NCI-H1092 treated with DMSO at 0.1 percent for 48 hours (cell line): ENCODE measurements at regions not wholly inside any gene's neighbourhood (a gene's known extent, or its start where the extent isn't known, plus 50 kb on each side); places are given as distances from the start of the nearest gene placed in this dataset.
"Not testable (repeated sequence)": the region's sequence is repeated elsewhere in the genome, so short reads cannot be mapped to it uniquely, and the experiment has no call there.

Experiments used
- DNase-seq: peaks from one replicate; lab custom pipeline; 2025; lab: John Stamatoyannopoulos, UW

DNA sequence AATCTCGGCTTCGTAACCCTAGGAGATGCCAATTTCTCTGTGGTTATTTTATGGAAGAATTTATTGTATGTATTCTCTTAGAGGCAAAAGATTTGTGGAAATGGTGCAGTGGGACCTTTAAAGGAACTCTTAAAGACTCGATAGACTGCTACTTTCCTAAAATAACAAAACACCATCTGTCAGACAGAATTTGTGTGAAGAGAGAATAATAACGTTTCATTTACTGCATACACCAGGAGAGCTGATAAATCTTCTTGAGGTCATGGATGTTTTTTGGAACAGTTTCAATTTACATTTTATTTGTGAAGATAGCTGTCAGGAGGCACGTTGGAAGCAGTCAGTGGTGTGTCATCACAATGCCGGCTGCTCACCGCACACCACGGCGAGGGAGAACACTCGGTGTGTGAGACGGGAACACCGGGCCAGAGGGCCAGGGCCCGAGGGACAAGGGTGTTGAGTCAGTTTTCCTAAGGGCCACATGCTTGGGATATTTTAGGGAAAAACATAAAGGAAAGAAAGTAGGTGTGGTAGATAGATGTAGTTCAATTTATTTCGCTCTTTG lies 1681.0 kb upstream of the DDX18 start:
- DNase-seq = no peak

- DNase-seq = no peak
Measured at GRCh38 chr2:116141891-116142474, 1672.5 kb upstream of the DDX18 start.

DNA sequence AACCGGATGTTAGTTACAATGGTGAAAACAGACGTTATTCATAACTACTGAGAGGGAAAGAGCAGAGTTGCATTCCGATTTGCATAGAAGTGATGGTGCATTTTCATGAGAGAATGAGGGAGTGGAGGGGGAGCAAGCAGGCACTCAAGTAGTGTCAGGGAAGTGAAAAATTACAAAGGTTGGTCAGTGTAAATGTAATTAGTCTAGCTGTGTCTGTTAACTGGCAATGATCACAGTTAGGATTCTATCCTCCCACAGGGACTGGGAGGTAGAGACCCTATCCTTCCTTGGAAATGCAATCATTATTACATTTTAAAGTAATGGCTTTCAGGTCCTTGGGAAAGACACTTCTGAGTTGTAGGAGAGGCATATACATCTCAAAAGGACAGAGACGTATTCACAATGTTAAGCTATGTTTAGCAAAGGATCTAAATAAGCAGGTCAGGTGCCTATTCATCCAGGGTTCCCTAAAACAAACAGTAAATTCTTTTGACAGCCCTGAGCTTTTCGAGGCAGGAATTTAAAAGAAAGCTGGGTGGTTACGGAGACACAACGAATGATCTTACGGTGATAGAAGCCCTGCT lies 1671.8 kb upstream of the DDX18 start:
- DNase-seq = no peak

DNA sequence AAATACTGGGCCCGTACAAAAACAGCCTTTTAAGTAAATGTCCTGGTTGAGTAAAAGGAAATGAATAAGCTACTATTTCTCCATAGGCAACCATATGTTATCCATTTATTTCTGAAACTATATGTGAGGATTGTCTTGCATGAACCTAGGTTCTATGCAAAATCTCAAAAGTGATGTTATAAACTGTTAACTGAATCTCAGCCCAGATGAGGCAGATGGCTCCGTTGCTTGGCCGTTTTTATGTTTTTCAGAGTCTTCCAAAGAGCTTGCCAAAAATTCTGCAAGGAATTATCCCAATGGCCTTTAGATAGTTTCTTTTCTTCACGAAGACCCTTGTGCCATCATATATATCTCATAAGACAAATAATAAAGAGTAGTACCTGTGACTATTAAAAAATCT lies 1669.5 kb upstream of the DDX18 start:
- no peak for DNase-seq

DNA sequence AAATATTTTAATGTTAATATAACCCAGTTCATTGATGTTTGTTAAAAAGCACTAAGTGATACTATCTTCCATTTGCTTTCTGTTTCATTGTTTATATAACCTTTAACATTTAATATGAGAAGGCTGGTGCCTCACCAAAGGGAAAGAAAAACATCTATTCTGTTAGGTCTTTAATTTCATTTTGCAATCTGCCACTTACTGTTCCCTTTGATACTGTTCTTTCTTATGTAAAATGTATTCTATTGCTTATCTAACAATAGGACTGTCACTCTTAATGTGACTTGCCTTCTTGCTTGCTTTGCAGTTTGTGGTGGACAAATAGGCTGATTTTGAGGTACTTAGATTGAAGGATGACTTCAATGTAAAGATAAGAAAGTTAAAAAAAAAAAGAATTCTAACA lies 1666.1 kb upstream of the DDX18 start:
- DNase-seq = no peak

DNA sequence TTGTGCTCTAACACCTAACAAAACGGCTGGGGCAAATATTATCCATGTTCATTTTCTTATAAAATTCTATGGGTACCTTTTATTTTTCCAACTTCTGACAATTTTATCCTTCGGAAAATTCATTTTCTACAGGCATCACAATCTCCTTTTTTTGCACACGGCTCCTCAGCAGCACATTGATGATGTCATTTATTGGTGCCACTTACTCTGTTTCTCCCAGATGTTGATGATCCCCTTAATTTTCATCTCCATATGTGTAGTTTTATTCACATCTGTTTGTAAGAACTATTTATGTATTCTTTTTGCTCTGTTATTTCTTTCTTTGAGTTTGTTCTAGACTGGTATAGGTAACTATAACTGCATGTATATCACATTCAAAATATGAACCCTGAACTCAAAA lies 1660.8 kb upstream of the DDX18 start:
- DNase-seq = no peak

DNA sequence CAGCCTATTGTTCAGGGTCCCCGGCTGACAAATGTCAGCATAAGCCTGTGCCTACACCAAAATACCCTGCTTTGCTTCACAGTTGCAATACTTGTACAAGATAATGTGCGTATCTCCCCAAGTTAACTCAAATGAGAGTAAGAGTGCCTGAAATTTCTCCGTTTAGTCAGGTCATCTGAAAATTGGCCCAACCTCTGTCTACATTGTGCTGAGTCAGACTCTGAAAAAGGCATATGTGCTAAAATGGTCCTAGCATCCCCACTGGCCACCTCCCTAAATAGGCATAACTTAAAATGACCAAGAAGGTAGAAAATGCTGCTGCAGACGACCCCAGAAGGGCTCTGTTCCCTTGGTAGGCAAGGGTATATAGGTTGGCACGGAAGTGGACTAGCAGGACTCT lies 1653.8 kb upstream of the DDX18 start:
- no peak for DNase-seq

- DNase-seq = no peak
Measured at GRCh38 chr2:116162395-116162794, 1652.1 kb upstream of the DDX18 start.

DNA sequence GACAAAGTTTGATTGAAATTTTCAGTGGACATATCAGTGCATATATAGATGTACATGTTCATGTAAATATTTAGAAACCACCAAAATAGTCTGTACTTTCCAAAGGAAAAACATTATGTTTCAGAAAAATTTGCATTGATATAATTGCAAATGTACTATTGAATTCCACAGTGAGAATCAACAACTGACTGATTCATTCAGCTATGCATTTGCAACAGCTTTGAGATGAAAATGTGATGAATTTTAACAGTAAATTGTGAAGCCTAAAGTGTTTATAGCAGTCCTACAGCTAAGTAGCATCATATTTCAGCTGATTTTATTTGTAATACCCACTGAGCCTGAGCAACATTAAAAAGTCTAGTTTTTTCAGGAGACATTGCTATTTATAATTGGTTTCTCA lies 1647.4 kb upstream of the DDX18 start:
- DNase-seq = no peak

GRCh38 chr2:116180072-116180471 lies 1634.4 kb upstream of the DDX18 start:
- no peak for DNase-seq

DNA sequence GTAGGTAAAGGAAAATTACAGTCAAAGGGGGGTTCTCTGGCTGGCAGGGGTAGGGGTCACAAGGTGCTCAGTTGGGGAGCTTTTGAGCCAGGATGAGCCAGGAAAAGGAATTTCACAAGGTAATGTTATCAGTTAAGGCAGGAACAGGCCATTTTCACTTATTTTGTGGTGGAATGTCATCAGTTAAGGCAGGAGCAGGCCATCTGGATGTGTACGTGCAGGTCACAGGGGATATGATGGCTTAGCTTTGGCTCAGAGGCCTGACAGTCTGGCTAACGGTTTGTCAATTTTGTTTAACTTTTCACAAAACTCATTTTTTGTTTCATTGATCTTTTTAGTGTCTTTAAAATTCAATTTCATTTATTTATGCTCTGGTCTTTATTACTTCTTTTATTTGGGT lies 1623.8 kb upstream of the DDX18 start:
- DNase-seq = not testable (repeated sequence)

- no peak for DNase-seq
Measured at GRCh38 chr2:116200086-116200485, 1614.4 kb upstream of the DDX18 start.

DNA sequence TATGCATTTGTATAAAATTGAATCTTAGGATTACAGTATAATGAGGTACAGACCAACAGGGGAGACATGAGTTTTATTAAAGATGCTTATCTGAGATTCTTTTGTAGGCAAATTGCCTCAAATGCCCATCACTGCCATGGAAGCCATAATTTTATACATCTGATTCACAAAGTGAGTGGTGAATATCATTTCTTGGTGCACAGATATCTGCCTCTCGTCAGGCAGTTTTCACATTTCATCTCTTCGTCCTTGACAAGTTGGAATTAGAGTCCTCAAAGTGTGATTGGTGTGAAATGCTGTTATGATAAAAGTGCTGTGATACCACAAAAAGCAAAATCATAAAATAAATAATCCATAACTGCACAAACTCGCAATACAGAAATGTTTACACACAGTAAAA lies 1602.8 kb upstream of the DDX18 start:
- no peak for DNase-seq

DNA sequence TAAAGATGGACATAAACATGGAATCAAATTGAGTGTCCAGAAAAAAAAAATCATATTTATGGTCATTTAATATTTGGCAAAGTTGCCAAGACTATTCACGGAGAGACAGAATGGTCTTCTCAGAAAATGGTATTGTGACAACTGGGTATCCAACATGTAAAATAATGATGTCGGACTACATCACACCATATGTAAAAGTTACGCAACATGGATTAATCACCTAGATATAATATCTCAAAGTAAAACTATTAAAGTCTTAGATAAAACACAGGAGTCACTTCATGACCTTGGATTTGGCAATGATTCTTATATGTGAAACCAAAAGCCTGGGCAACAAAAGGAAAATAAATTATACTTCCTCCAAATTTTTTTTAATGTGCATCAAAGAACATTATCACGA lies 1591.7 kb upstream of the DDX18 start:
- DNase-seq = no peak

DNA sequence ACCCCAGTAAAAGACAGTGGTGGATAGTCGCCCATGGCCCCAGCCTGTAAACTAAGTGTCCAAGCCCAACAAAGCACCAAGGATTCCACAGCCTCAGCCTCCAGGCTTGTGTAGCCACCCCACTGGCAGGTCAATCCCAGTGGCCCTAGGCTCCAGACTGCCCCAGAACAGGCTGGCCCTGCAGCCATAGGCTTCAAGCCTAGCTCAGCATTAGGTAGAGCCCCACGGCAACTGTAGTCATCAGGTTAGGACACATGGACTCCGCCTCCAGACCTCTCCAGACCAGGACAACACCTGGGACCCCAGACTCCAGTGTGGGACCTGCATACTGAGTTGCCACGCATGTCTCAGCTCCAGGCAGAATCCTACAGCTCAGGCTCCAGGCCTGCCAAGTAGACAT lies 1590.6 kb upstream of the DDX18 start:
- no peak for DNase-seq

DNA sequence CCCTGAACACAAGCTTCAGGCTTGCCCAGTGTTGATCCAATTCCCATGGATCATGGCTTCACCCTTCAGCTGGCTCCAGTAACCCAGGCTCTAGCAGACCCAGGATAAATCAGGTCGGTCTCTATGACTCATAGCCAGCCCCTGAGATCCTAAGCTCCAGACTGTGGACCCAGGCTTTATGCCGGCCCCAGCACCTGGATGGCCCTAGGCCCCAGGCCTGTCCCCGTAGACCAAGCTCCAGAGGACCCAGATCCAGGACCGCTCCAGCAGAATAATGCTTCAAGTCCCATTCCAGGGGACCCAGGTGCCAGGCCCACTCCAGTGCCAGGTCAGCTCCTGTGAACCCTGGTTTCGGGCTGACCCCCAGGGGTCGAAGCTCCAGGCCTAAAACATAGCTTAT lies 1589.9 kb upstream of the DDX18 start:
- no peak for DNase-seq

GRCh38 chr2:116238511-116238910 lies 1576.0 kb upstream of the DDX18 start:
- no peak for DNase-seq

DNA sequence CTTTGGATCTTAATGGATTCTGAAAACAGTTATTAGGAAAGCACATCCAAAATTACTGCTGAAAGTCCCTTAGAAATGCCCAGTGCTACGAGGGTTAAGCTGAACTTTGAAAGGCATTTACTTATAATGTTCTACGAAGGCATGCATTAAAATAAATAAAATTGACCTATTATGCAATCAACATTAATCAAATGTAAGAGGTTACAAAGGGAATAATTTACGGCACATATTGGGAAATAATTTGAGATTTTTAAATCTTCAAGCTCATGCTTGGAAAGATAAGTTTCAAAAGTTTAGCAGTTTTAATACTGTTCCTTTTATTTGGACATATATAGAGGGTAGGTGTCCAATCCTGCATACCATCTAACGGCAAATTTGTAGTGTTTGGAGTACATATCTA lies 1564.1 kb upstream of the DDX18 start:
- no peak for DNase-seq

DNA sequence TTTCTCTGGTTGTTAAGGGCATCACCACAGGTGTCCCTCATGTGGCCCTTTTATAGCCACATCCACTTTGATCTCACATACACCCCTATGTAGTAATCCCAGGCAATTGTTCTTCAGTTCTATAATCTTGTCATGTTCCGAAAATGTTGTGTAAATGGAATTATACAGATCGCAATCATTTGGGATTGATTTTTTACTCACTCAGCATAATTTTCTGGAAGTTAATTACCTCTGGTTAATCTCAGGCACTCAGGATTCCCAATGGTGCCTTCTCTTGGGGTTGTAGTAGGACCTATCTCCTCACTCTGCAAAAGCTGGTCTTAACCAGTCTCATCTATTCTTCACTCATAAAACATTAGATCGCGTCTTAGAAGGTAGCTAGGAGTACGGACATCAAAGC lies 1549.6 kb upstream of the DDX18 start:
- DNase-seq = no peak

DNA sequence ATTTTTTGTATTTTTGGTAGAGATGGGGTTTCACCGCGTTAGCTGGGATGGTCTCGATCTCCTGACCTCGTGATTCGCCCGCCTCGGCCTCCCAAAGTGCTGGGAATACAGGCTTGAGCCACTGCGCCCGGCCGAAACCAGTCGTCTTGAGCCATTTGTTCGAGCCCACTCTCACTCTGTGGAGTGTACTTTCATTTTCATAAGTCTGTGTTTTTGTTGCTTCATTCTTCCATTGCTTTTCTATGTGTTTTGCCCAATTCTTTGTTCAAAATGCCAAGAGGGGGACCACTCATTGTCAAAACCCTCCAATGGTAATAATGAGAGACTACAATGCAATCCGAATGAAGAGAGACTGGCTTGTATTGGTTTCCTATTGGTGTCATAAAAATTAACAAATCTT lies 1545.5 kb upstream of the DDX18 start:
- DNase-seq = no peak

- no peak for DNase-seq
Measured at GRCh38 chr2:116304328-116304727, 1510.2 kb upstream of the DDX18 start.

DNA sequence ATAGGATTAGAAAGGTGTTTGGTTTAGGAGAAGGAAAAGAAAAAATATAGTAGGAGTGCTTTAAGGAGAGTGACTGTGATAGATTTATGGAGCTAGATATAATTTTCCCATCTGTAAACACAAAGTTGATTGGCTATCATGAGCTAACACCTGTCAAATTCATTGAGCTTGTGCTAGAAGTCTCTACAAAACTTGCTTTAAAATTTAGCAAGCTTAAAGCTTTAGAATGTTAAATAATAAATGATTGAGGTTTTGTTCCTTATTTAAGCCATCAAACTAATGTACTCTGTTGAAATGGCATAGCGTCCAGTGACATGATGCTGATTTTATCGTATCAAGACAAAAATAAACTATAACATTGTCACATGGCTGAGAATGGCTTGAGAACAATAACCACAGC lies 1497.4 kb upstream of the DDX18 start:
- DNase-seq = no peak

- not testable (repeated sequence) for DNase-seq
Measured at GRCh38 chr2:116318551-116318950, 1495.9 kb upstream of the DDX18 start.

- no peak for DNase-seq
Measured at GRCh38 chr2:116319001-116319400, 1495.5 kb upstream of the DDX18 start.
